HUES6 (cell line): ENCODE measurements at regions not wholly inside any gene's neighbourhood (a gene's known extent, or its start where the extent isn't known, plus 50 kb on each side); places are given as distances from the start of the nearest gene placed in this dataset.
A peak's percentile ranks its signal among the peaks of the same experiment; 100 is the strongest.

Source experiments
- H3K27ac ChIP-seq: 2 replicates; pipeline ENCODE4 v1.7.0; 2013; ENCODE audit warnings: low read depth, mild to moderate bottlenecking, low read length, inconsistent platforms
- H3K27me3 ChIP-seq: 2 replicates; pipeline ENCODE4 v1.6.1; 2013; ENCODE audit warnings: low read length; ENCODE audit not compliant: control insufficient read depth, insufficient read depth
- H3K36me3 ChIP-seq: 2 replicates; pipeline ENCODE4 v1.6.1; 2013; ENCODE audit warnings: low read length; ENCODE audit not compliant: control insufficient read depth, insufficient read depth
- H3K4me1 ChIP-seq: 2 replicates; pipeline ENCODE4 v1.6.1; 2013; ENCODE audit warnings: low read length; ENCODE audit not compliant: control insufficient read depth, insufficient read depth
- H3K4me3 ChIP-seq: 2 replicates; pipeline ENCODE4 v1.5.1; 2013; ENCODE audit warnings: low read depth, low read length
- H3K9ac ChIP-seq: one replicate; pipeline ENCODE4 v1.6.1; 2013; ENCODE audit warnings: mild to moderate bottlenecking, low read length
- H3K9me3 ChIP-seq: 2 replicates; pipeline ENCODE4 v1.6.1; 2013; ENCODE audit warnings: low read depth, low read length; ENCODE audit not compliant: control insufficient read depth, insufficient read depth

- Histone ChIP-seq H3K27ac (no peak overlapping the region), H3K4me1 (peaks cover 14% of the 10 kb centered on the region; the same call in 1 of the 2 replicates), H3K9ac (no peak overlapping the region), H3K4me3 (no peak overlapping the region), H3K27me3 (no peaks in the 10 kb centered on the region), H3K9me3 (no peaks in the 10 kb centered on the region), H3K36me3 (no peaks in the 10 kb centered on the region)
Measured at GRCh38 chr2:225340923-225341322, 58.6 kb upstream of the NYAP2 start.

GRCh38 chr2:225337183-225337582, 62.3 kb upstream of the NYAP2 start:
- H3K4me1 ChIP-seq = peaks cover 14% of the 10 kb centered on the region; the same call in 1 of the 2 replicates
- 0 out of 2 replicates have a peak overlapping the region, but pooled peaks have one; percentile 22 for H3K27ac ChIP-seq
- no peaks in the 10 kb centered on the region for H3K36me3 ChIP-seq
- no peaks in the 10 kb centered on the region for H3K27me3 ChIP-seq
- no peak overlapping the region for H3K9ac ChIP-seq
- no peaks in the 10 kb centered on the region for H3K9me3 ChIP-seq
- no peak overlapping the region for H3K4me3 ChIP-seq

- H3K4me1 ChIP-seq = peaks cover 14% of the 10 kb centered on the region; the same call in 1 of the 2 replicates
- H3K9ac ChIP-seq = no peak overlapping the region
- no peaks in the 10 kb centered on the region for H3K9me3 ChIP-seq
- H3K27ac ChIP-seq = no peak overlapping the region
- no peaks in the 10 kb centered on the region for H3K27me3 ChIP-seq
- H3K36me3 ChIP-seq = no peaks in the 10 kb centered on the region
- no peak overlapping the region for H3K4me3 ChIP-seq
Measured at GRCh38 chr2:225334514-225334913, 65.0 kb upstream of the NYAP2 start.

- Histone ChIP-seq H3K9me3 (no peaks in the 10 kb centered on the region), H3K27ac (no peak overlapping the region), H3K4me1 (no peaks in the 10 kb centered on the region), H3K36me3 (no peaks in the 10 kb centered on the region), H3K27me3 (no peaks in the 10 kb centered on the region), H3K9ac (no peak overlapping the region), H3K4me3 (no peak overlapping the region)
Measured at GRCh38 chr2:225328192-225328591, 71.3 kb upstream of the NYAP2 start.

GRCh38 chr2:225326969-225327368, 72.5 kb upstream of the NYAP2 start:
- no peaks in the 10 kb centered on the region for H3K9me3 ChIP-seq
- no peak overlapping the region for H3K9ac ChIP-seq
- no peaks in the 10 kb centered on the region for H3K4me1 ChIP-seq
- H3K36me3 ChIP-seq = no peaks in the 10 kb centered on the region
- no peak overlapping the region for H3K4me3 ChIP-seq
- H3K27ac ChIP-seq = no peak overlapping the region
- no peaks in the 10 kb centered on the region for H3K27me3 ChIP-seq

GRCh38 chr2:225319872-225320271, 79.6 kb upstream of the NYAP2 start:
- Histone ChIP-seq H3K9me3 (peaks cover 38% of the 10 kb centered on the region), H3K36me3 (no peaks in the 10 kb centered on the region), H3K27ac (no peak overlapping the region), H3K4me3 (no peak overlapping the region), H3K27me3 (no peaks in the 10 kb centered on the region), H3K9ac (no peak overlapping the region), H3K4me1 (no peaks in the 10 kb centered on the region)

GRCh38 chr2:225318440-225318839, 81.1 kb upstream of the NYAP2 start:
- no peaks in the 10 kb centered on the region for H3K4me1 ChIP-seq
- peaks cover 38% of the 10 kb centered on the region for H3K9me3 ChIP-seq
- no peak overlapping the region for H3K4me3 ChIP-seq
- H3K9ac ChIP-seq = no peak overlapping the region
- no peaks in the 10 kb centered on the region for H3K27me3 ChIP-seq
- no peaks in the 10 kb centered on the region for H3K36me3 ChIP-seq
- H3K27ac ChIP-seq = no peak overlapping the region

- Histone ChIP-seq H3K36me3 (no peaks in the 10 kb centered on the region), H3K4me3 (no peak overlapping the region), H3K27me3 (no peaks in the 10 kb centered on the region), H3K9me3 (peaks cover 38% of the 10 kb centered on the region), H3K4me1 (no peaks in the 10 kb centered on the region), H3K27ac (no peak overlapping the region), H3K9ac (no peak overlapping the region)
Measured at GRCh38 chr2:225317186-225317585, 82.3 kb upstream of the NYAP2 start.

GRCh38 chr2:225310745-225311144, 88.8 kb upstream of the NYAP2 start:
- Histone ChIP-seq H3K4me3 (no peak overlapping the region), H3K9me3 (no peaks in the 10 kb centered on the region), H3K9ac (no peak overlapping the region), H3K27ac (no peak overlapping the region), H3K27me3 (no peaks in the 10 kb centered on the region), H3K36me3 (no peaks in the 10 kb centered on the region), H3K4me1 (no peaks in the 10 kb centered on the region)

- H3K36me3 ChIP-seq = no peaks in the 10 kb centered on the region
- no peak overlapping the region for H3K27ac ChIP-seq
- H3K9me3 ChIP-seq = no peaks in the 10 kb centered on the region
- no peaks in the 10 kb centered on the region for H3K27me3 ChIP-seq
- H3K4me1 ChIP-seq = no peaks in the 10 kb centered on the region
- no peak overlapping the region for H3K9ac ChIP-seq
- no peak overlapping the region for H3K4me3 ChIP-seq
Measured at GRCh38 chr2:225309516-225309915, 90.0 kb upstream of the NYAP2 start.

- H3K4me1 ChIP-seq = no peaks in the 10 kb centered on the region
- H3K27ac ChIP-seq = no peak overlapping the region
- H3K9me3 ChIP-seq = peaks cover 17% of the 10 kb centered on the region
- H3K4me3 ChIP-seq = no peak overlapping the region
- H3K9ac ChIP-seq = no peak overlapping the region
- no peaks in the 10 kb centered on the region for H3K36me3 ChIP-seq
- no peaks in the 10 kb centered on the region for H3K27me3 ChIP-seq
Measured at GRCh38 chr2:225296951-225297350, 102.6 kb upstream of the NYAP2 start.

GRCh38 chr2:225295102-225295501, 104.4 kb upstream of the NYAP2 start:
- no peak overlapping the region for H3K4me3 ChIP-seq
- peaks cover under 1% of the 10 kb centered on the region; the same call in 1 of the 2 replicates for H3K9me3 ChIP-seq
- H3K4me1 ChIP-seq = no peaks in the 10 kb centered on the region
- no peaks in the 10 kb centered on the region for H3K36me3 ChIP-seq
- H3K27me3 ChIP-seq = no peaks in the 10 kb centered on the region
- H3K27ac ChIP-seq = no peak overlapping the region
- H3K9ac ChIP-seq = no peak overlapping the region
